Right atrium auricular region (tissue), 2 donors: ENCODE measurements at regions not wholly inside any gene's neighbourhood (a gene's known extent, or its start where the extent isn't known, plus 50 kb on each side); places are given as distances from the start of the nearest gene placed in this dataset.

Experiments
- DNase-seq: peaks from one replicate; pipeline ENCODE4 v3.0.0-alpha.2; 2019; ENCODE audit warnings: low spot score
- H3K27ac ChIP-seq, 2 donors: fragments of 200-600 bp; sonication (generic); 1 replicate in 1 of 2; 2 replicates in 1 of 2; pipeline ENCODE4 v1.5.1; 2016 to 2019
- H3K27me3 ChIP-seq, 2 donors: fragments of 200-600 bp; sonication (generic); one replicate each; pipeline versions ENCODE4 v1.5.1 to v1.6.0; 2017 to 2019
- H3K36me3 ChIP-seq: fragments of 200-600 bp; sonication (generic); one replicate; pipeline ENCODE4 v1.5.1; 2016
- H3K4me1 ChIP-seq, 2 donors: fragments of 200-600 bp; sonication (generic); one replicate each; pipeline versions ENCODE4 v1.5.1 to v1.6.0; 2017 to 2019
- H3K4me3 ChIP-seq, 2 donors: fragments of 200-600 bp; sonication (generic); 1 replicate in 1 of 2; 2 replicates in 1 of 2; pipeline ENCODE4 v1.5.1; 2017 to 2019; ENCODE audit warnings: mild to moderate bottlenecking in 1 of 2, moderate library complexity in 1 of 2
- H3K9me3 ChIP-seq, 2 donors: fragments of 200-600 bp; sonication (generic); one replicate each; pipeline ENCODE4 v1.5.1; 2019
- CTCF ChIP-seq, 2 donors: fragments of 200-600 bp; sonication (generic); IDR thresholded peaks; one replicate each; pipeline ENCODE4 v1.5.1; 2019; ENCODE audit warnings: antibody characterized with exemption in 2 of 2

DNA sequence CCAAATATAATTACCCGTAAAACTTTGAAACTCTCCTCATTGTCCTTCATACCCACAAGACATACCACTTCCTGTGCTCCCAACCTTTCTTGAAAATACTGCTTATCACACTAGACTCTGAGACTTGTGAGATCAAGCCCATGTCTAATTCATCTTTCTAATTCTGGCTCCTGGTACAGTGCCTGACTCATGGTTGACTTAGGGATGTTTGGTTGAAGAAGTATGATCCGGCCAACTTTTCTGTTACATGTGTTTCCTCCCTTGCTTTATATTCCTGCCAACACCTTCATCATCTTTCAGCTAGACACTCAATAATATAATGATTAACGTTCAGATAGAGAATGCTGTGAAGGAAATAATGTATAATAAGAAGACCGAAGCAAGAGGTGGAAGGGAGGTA is 58.2 kb downstream of the MEX3B start:
- no peaks in the 10 kb centered on the region for H3K36me3 ChIP-seq
- H3K27ac ChIP-seq = no peak overlapping the region
- no peaks in the 10 kb centered on the region for H3K4me1 ChIP-seq
- DNase-seq = no peak
- TF ChIP-seq CTCF (IDR thresholded peaks at IDR 0.05) = no peak
- H3K4me3 ChIP-seq = no peak overlapping the region
- no peaks in the 10 kb centered on the region for H3K27me3 ChIP-seq
- H3K9me3 ChIP-seq = peaks cover 0 to 12% of the 10 kb centered on the region in 2 donors

GRCh38 chr15:81983497-81983896 is 62.3 kb downstream of the MEX3B start:
- Histone ChIP-seq H3K27me3 (no peaks in the 10 kb centered on the region), H3K4me1 (no peaks in the 10 kb centered on the region), H3K9me3 (peaks cover 0 to 3% of the 10 kb centered on the region in 2 donors), H3K36me3 (no peaks in the 10 kb centered on the region), H3K4me3 (no peak overlapping the region), H3K27ac (no peak overlapping the region)
- no peak for DNase-seq
- no peak for TF ChIP-seq CTCF (IDR thresholded peaks at IDR 0.05)

GRCh38 chr15:81982808-81983207 is 63.0 kb downstream of the MEX3B start:
- no peak overlapping the region for H3K27ac ChIP-seq
- H3K4me3 ChIP-seq = no peak overlapping the region
- no peak for TF ChIP-seq CTCF (IDR thresholded peaks at IDR 0.05)
- DNase-seq = no peak
- H3K9me3 ChIP-seq = peaks cover 0 to 9% of the 10 kb centered on the region in 2 donors
- H3K4me1 ChIP-seq = no peaks in the 10 kb centered on the region
- no peaks in the 10 kb centered on the region for H3K36me3 ChIP-seq
- H3K27me3 ChIP-seq = no peaks in the 10 kb centered on the region

DNA sequence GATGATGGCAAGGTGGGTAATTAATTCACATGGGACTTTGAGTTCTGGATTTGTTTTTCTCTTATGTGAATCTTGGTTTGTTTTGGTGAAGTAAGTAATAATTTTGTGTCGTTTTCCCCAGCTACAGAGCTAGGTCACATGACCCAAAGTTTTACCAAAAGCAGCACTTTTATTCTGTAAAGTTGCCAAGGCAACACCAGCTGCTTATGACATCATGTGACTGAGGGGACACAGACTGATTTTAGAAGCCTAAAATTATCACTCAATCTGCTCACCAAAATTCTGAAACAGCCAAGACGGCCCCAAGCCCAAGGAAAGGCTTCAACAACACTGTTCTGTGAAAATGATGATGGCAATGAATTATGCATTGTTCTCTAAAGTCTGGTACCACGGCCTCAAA is 63.9 kb downstream of the MEX3B start:
- H3K4me1 ChIP-seq = no peaks in the 10 kb centered on the region
- no peaks in the 10 kb centered on the region for H3K36me3 ChIP-seq
- DNase-seq = no peak
- H3K27me3 ChIP-seq = no peaks in the 10 kb centered on the region
- peaks cover 0 to 18% of the 10 kb centered on the region in 2 donors for H3K9me3 ChIP-seq
- H3K27ac ChIP-seq = no peak overlapping the region
- H3K4me3 ChIP-seq = no peak overlapping the region
- TF ChIP-seq CTCF (IDR thresholded peaks at IDR 0.05) = no peak

GRCh38 chr15:81977464-81977863 is 68.4 kb downstream of the MEX3B start:
- TF ChIP-seq CTCF (IDR thresholded peaks at IDR 0.05) = no peak

GRCh38 chr15:81968691-81969090 is 77.1 kb downstream of the MEX3B start:
- no peak for TF ChIP-seq CTCF (IDR thresholded peaks at IDR 0.05)
- Histone ChIP-seq H3K36me3 (no peaks in the 10 kb centered on the region), H3K27ac (no peak overlapping the region), H3K4me1 (no peaks in the 10 kb centered on the region), H3K27me3 (no peaks in the 10 kb centered on the region), H3K4me3 (no peak overlapping the region), H3K9me3 (peaks cover 0 to 9% of the 10 kb centered on the region in 2 donors)
- DNase-seq = no peak

More at GRCh38 chr15:81977464-81977863, 68.4 kb downstream of the MEX3B start:
- Histone ChIP-seq H3K4me1 (no peaks in the 10 kb centered on the region), H3K27me3 (no peaks in the 10 kb centered on the region), H3K9me3 (peaks cover 0 to 33% of the 10 kb centered on the region in 2 donors), H3K27ac (no peak overlapping the region), H3K36me3 (no peaks in the 10 kb centered on the region), H3K4me3 (no peak overlapping the region)
- no peak for DNase-seq
